Thyroid gland (tissue), 4 donors: ENCODE measurements at regions not wholly inside any gene's neighbourhood (a gene's known extent, or its start where the extent isn't known, plus 50 kb on each side); places are given as distances from the start of the nearest gene placed in this dataset.

Source experiments
- POLR2A ChIP-seq, 2 donors: fragments of 450-650 bp; IDR thresholded peaks; one replicate each; pipeline ENCODE4 v1.6.1; 2017; ENCODE audit warnings: antibody characterized with exemption in 2 of 2, mild to moderate bottlenecking in 2 of 2, moderate library complexity in 1 of 2
- TF ChIP-seq, protein P1 (sequence below), 6 experiments: fragments of 200-600 bp in 3 of 6; fragments of 450-650 bp in 3 of 6; sonication (generic) in 3 of 6; IDR thresholded peaks; one replicate each; pipeline ENCODE4 v1.5.1; 2016 to 2019; ENCODE audit warnings: antibody characterized with exemption in 6 of 6, mild to moderate bottlenecking in 2 of 6, inconsistent platforms in 1 of 6, moderate library complexity in 1 of 6

DNA sequence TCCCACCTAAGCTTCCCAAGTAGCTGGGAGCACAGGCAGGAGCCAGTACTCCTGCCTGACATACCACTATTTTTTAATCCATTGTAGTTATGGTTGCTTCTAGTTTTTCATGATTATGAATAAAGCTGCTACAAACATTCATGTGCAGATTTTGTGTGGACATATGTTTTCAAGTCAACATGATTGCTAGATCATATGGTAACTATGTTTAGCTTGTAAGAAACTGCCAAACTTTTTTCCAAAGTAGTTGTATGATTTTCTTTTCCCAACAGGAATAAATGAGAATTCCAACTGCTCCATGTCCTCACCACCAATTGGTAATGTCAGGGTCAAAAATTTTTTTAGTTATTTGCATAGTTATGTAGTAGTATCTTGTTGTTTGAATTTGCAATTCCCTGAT, 136.8 kb upstream of the THRB start:
- TF ChIP-seq, protein P1, sequence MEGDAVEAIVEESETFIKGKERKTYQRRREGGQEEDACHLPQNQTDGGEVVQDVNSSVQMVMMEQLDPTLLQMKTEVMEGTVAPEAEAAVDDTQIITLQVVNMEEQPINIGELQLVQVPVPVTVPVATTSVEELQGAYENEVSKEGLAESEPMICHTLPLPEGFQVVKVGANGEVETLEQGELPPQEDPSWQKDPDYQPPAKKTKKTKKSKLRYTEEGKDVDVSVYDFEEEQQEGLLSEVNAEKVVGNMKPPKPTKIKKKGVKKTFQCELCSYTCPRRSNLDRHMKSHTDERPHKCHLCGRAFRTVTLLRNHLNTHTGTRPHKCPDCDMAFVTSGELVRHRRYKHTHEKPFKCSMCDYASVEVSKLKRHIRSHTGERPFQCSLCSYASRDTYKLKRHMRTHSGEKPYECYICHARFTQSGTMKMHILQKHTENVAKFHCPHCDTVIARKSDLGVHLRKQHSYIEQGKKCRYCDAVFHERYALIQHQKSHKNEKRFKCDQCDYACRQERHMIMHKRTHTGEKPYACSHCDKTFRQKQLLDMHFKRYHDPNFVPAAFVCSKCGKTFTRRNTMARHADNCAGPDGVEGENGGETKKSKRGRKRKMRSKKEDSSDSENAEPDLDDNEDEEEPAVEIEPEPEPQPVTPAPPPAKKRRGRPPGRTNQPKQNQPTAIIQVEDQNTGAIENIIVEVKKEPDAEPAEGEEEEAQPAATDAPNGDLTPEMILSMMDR (IDR thresholded peaks at IDR 0.05) = no peak
- TF ChIP-seq POLR2A (IDR thresholded peaks at IDR 0.05) = no peak
